ENCODE measurements at regions not wholly inside any gene's neighbourhood (a gene's known extent, or its start where the extent isn't known, plus 50 kb on each side); places are given as distances from the start of the nearest gene placed in this dataset.

DNA sequence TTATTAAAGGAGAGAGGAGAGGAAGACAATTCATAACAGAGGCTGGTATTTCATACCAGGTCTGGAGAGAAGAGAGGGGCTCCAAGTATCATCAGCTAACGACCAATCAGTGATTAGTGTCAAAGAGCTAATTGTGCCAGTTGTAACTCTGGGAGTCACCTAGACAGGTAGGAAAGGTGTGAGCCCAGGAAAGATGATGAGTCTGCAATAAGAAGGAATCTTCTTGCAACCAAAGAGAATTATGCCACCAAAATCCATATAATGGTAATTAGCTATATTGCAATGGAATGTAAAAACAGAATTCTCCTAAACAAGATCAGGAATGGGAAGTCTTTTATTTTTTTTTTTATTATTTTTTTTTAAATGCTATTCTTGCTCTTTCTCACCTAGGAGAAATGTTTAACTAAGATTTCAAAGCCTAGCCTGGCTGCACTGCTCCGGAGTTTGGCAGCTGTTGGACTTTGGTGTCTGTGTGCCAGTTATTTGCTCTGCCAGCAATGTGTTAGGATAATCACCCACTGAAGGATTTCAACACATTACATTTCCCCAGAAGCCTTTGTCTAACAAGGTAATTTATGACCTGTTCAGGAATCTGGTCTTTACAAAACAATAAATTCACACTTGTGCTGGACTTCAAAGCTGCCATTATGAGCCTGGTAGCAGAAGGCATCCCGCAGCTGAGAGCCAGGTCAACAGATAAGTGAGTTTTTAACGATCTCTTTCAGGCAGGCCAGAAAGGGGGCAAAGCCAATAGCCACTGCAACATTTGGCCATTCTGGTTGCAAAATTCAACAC, 89.4 kb downstream of the FOXB1 start:
- Histone ChIP-seq H3K27me3 (ENCODE audit: control insufficient read depth in 4 of 4, insufficient read depth in 4 of 4, low read length in 3 of 4) (no peaks in the 10 kb centered on the region), H3K9me3 (ENCODE audit: control insufficient read depth in 4 of 4, low read length in 3 of 4) (no peaks in the 10 kb centered on the region), H3K4me3 (ENCODE audit: low read depth in 1 of 3, low read length in 3 of 3) (no peak overlapping the region), H3K36me3 (ENCODE audit: control insufficient read depth in 4 of 4, insufficient read depth in 3 of 4, low read depth in 1 of 4, low read length in 3 of 4) (no peaks in the 10 kb centered on the region), H3K9ac (ENCODE audit: low read depth in 1 of 2, low read length in 2 of 2) (no peak overlapping the region), H3K4me1 (ENCODE audit: control insufficient read depth in 4 of 4, insufficient read depth in 4 of 4, low read length in 3 of 4) (peaks cover 4 to 39% (median 37%) of the 10 kb centered on the region in 4 donors), H3K27ac (ENCODE audit: low read depth in 1 of 2, low read length in 2 of 2) (peak overlapping the region; percentile 49 to 56)
- 24% methylated on average over 4 of the region's 4 CpGs for WGBS
- DNase-seq (ENCODE audit: low spot score), result no peak
- peak; percentile 56 to 70 for TF ChIP-seq JUND (IDR thresholded peaks at IDR 0.05)
- TF ChIP-seq GABPA (IDR thresholded peaks at IDR 0.05 in 1 of 2, conservative IDR thresholded peaks at IDR 0.05 in 1 of 2), result peak in 1 of 2 donors; percentile 40
- peak; percentile 94 for TF ChIP-seq HNF4A (conservative IDR thresholded peaks at IDR 0.05)
- peak; percentile 36 for TF ChIP-seq FOXA1 (IDR thresholded peaks at IDR 0.05)
- TF ChIP-seq HNF4G (IDR thresholded peaks at IDR 0.05), result peak; percentile 73
- TF ChIP-seq, protein P1, sequence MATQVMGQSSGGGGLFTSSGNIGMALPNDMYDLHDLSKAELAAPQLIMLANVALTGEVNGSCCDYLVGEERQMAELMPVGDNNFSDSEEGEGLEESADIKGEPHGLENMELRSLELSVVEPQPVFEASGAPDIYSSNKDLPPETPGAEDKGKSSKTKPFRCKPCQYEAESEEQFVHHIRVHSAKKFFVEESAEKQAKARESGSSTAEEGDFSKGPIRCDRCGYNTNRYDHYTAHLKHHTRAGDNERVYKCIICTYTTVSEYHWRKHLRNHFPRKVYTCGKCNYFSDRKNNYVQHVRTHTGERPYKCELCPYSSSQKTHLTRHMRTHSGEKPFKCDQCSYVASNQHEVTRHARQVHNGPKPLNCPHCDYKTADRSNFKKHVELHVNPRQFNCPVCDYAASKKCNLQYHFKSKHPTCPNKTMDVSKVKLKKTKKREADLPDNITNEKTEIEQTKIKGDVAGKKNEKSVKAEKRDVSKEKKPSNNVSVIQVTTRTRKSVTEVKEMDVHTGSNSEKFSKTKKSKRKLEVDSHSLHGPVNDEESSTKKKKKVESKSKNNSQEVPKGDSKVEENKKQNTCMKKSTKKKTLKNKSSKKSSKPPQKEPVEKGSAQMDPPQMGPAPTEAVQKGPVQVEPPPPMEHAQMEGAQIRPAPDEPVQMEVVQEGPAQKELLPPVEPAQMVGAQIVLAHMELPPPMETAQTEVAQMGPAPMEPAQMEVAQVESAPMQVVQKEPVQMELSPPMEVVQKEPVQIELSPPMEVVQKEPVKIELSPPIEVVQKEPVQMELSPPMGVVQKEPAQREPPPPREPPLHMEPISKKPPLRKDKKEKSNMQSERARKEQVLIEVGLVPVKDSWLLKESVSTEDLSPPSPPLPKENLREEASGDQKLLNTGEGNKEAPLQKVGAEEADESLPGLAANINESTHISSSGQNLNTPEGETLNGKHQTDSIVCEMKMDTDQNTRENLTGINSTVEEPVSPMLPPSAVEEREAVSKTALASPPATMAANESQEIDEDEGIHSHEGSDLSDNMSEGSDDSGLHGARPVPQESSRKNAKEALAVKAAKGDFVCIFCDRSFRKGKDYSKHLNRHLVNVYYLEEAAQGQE (IDR thresholded peaks at IDR 0.05), result peak; percentile 81
- peak; percentile 73 to 87 for TF ChIP-seq RXRA (IDR thresholded peaks at IDR 0.05)
- no peak for TF ChIP-seq NR2F2 (IDR thresholded peaks at IDR 0.05)
- TF ChIP-seq FOXA2 (IDR thresholded peaks at IDR 0.05), result peak; percentile 32
- TF ChIP-seq, protein P2, sequence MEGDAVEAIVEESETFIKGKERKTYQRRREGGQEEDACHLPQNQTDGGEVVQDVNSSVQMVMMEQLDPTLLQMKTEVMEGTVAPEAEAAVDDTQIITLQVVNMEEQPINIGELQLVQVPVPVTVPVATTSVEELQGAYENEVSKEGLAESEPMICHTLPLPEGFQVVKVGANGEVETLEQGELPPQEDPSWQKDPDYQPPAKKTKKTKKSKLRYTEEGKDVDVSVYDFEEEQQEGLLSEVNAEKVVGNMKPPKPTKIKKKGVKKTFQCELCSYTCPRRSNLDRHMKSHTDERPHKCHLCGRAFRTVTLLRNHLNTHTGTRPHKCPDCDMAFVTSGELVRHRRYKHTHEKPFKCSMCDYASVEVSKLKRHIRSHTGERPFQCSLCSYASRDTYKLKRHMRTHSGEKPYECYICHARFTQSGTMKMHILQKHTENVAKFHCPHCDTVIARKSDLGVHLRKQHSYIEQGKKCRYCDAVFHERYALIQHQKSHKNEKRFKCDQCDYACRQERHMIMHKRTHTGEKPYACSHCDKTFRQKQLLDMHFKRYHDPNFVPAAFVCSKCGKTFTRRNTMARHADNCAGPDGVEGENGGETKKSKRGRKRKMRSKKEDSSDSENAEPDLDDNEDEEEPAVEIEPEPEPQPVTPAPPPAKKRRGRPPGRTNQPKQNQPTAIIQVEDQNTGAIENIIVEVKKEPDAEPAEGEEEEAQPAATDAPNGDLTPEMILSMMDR (IDR thresholded peaks at IDR 0.05; ENCODE audit: low read depth, low read length, missing input control), result no peak
- TF ChIP-seq, protein P3, sequence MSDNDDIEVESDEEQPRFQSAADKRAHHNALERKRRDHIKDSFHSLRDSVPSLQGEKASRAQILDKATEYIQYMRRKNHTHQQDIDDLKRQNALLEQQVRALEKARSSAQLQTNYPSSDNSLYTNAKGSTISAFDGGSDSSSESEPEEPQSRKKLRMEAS (IDR thresholded peaks at IDR 0.05), result peak; percentile 87
- TF ChIP-seq YY1 (IDR thresholded peaks at IDR 0.05), result peak; percentile 81
- TF ChIP-seq RAD21 (IDR thresholded peaks at IDR 0.05), result peak; percentile 33 to 50
- TF ChIP-seq SP1 (IDR thresholded peaks at IDR 0.05), result peak; percentile 82
- TF ChIP-seq, protein P4, sequence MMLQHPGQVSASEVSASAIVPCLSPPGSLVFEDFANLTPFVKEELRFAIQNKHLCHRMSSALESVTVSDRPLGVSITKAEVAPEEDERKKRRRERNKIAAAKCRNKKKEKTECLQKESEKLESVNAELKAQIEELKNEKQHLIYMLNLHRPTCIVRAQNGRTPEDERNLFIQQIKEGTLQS (IDR thresholded peaks at IDR 0.05), result no peak
- TF ChIP-seq TAF1 (conservative IDR thresholded peaks at IDR 0.05), result peak; percentile 27
- no peak for TF ChIP-seq EGR1 (IDR thresholded peaks at IDR 0.05; ENCODE audit: low read depth in 2 of 2)
- peak; percentile 79 for TF ChIP-seq ZBTB33 (IDR thresholded peaks at IDR 0.05)
